OCI-LY7 (cell line): ENCODE measurements at regions not wholly inside any gene's neighbourhood (a gene's known extent, or its start where the extent isn't known, plus 50 kb on each side); places are given as distances from the start of the nearest gene placed in this dataset.

Source experiments
- CTCF ChIP-seq: fragments of 200-600 bp; sonication (generic); conservative IDR thresholded peaks from 2 replicates; pipeline ENCODE4 v1.5.1; 2014; ENCODE audit warnings: mild to moderate bottlenecking, antibody characterized with exemption, low read length, moderate library complexity, mixed read lengths
- EZH2phosphoT487 ChIP-seq: fragments of 200-600 bp; sonication (generic); IDR thresholded peaks from 2 replicates; pipeline ENCODE4 v1.6.1; 2018; ENCODE audit warnings: low read depth, borderline replicate concordance, mild to moderate bottlenecking, mixed run types, antibody characterized with exemption, low read length, moderate library complexity, mixed read lengths

- TF ChIP-seq CTCF = no peak
- no peak for TF ChIP-seq EZH2phosphoT487
Observed at GRCh38 chr4:145389550-145389949, 92.1 kb upstream of the SMAD1 start.
